GM18861 (cell line): ENCODE measurements at regions not wholly inside any gene's neighbourhood (a gene's known extent, or its start where the extent isn't known, plus 50 kb on each side); places are given as distances from the start of the nearest gene placed in this dataset.
"Not testable (repeated sequence)": the region's sequence is repeated elsewhere in the genome, so short reads cannot be mapped to it uniquely, and the experiment has no call there.

Experiments used
- ATAC-seq: cut with Tn5 transposase; IDR thresholded peaks from one replicate; pipeline ENCODE4 v1.9.1; 2021; ENCODE audit not compliant: unreplicated experiment

- no peak for ATAC-seq
These were observed 133.0 kb upstream of the MYT1L start for GRCh38 chr2:2464094-2464493.

GRCh38 chr2:2456721-2457120 is 125.6 kb upstream of the MYT1L start:
- ATAC-seq, result no peak

DNA sequence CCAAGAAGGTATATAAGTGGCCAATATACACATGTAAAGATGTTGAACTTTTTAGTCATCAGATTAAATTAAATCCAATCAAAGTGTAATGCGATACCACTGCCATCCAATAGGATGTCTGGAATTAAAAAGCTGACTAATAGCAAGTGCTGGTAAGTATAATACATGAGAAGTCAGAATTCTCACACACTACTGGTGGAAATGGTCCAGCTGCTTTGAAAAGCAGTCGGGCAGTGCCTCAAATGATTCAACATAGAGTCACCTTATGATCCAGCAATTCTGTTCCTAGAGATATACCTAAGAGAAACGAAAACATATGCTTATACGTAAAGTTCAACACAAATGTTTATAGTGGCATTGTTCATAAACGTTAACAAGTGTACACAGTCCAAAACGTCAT is 124.1 kb upstream of the MYT1L start:
- ATAC-seq, result no peak

DNA sequence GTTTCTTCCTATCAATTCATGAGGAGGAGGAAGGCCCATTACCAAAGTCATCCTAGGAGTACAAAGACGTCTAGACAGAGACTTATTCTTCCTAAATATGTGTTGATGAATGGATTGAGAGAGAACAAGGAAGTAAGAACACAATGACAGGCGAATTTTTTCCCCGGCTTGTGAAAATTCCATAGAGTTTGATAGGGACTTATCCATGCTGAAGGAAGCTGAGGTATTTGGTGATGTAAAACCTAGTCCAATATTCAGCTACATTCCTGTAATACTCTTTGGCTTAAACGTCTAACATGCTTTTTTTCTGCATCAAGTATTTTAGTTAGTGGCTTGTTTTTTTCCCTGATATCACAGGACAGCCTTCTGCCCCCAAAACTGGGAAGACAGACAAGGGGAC is 121.9 kb upstream of the MYT1L start:
- ATAC-seq, result no peak

- not testable (repeated sequence) for ATAC-seq
These were observed 120.2 kb upstream of the MYT1L start for GRCh38 chr2:2451275-2451674.

- no peak for ATAC-seq
These were observed 117.1 kb upstream of the MYT1L start for GRCh38 chr2:2448178-2448577.

- no peak for ATAC-seq
These were observed 91.5 kb upstream of the MYT1L start for GRCh38 chr2:2422621-2423020.

DNA sequence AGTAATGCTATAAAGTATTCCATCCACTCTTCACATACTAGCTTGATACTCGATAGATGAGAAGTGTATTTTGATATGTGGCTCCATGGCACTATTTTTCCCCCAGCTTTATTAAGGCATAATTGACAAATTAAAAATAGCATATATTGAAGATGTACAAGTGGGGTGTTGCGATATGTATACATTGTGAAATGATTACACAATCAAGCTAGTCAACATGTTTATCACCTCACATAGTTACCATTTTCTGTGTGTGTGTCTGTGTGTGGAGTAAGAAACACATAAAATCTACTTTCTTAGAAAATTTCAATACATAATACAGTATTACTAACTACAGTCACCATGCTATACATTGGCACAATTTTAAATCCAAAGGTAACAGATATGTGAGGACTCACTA is 82.5 kb upstream of the MYT1L start:
- no peak for ATAC-seq

GRCh38 chr2:2410987-2411386 is 79.9 kb upstream of the MYT1L start:
- ATAC-seq, result no peak

- ATAC-seq, result no peak
These were observed 78.4 kb upstream of the MYT1L start for GRCh38 chr2:2409481-2409880.

DNA sequence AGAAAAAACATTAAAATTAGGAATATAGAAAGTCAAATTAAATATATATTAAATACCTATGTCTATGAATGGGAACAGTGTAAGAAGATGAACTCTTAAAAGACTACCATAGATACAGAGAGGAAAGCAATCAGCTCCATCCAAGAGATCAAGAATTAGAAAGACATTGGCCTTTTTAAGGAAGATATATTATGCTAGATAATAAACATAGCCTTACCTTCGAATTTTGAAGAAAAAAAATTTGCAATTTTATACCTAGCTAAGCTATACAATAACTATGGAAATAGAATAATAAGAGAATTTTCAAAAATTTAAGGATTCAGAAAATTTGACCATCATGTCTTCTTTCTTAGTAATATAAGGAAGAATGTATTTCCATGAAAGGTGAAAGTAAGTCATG is 74.7 kb upstream of the MYT1L start:
- no peak for ATAC-seq

DNA sequence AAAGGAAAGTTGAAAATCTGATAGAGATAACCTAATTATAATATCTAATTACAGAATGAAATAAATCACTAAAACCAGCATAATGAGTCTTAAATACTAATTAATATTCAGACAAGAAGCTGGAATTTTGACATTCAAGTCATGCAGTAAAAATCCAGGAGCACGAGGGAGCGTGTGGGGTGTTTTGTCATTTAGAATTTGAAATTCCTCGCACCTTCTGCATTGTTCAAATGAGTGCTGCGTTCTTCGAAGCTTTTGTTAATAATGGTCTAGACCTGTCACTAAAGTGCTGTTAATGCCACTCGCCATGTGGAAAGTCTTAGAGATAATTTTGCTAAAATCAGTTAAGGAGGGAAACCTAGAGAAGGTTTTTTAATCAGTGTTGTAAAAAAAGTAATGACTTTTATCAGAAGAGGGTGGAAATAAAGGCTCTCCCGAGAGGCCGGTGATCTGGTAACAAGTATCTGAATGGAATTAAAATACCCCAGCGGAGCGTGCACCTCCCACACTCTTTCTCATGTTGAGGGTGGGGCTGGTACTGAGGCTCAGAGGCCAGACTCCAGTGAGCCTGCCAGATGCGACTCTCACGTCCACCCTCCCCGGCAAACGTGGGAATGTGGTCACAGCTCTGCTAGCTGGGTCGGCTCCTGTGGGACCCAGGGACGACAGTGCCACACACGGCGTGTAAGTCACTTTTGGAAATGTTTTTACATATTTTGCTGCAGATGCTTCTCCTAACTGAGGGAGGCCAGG is 69.4 kb upstream of the MYT1L start:
- ATAC-seq, result no peak

- ATAC-seq, result no peak
These were observed 68.3 kb upstream of the MYT1L start for GRCh38 chr2:2399396-2399795.

- no peak for ATAC-seq
These were observed 61.3 kb upstream of the MYT1L start for GRCh38 chr2:2392332-2392731.

- ATAC-seq, result no peak
These were observed 58.1 kb upstream of the MYT1L start for GRCh38 chr2:2389215-2389614.
